GM19025 (cell line): ENCODE measurements at regions not wholly inside any gene's neighbourhood (a gene's known extent, or its start where the extent isn't known, plus 50 kb on each side); places are given as distances from the start of the nearest gene placed in this dataset.
A peak's percentile ranks its signal among the peaks of the same experiment; 100 is the strongest.

Experiments
- ATAC-seq: cut with Tn5 transposase; IDR thresholded peaks from one replicate; pipeline ENCODE4 v1.9.1; 2021; ENCODE audit warnings: mild to moderate bottlenecking, low read depth, moderate library complexity; ENCODE audit not compliant: unreplicated experiment

GRCh38 chr6:104134876-104135275 lies 724.8 kb downstream of the HACE1 start:
- no peak for ATAC-seq

DNA sequence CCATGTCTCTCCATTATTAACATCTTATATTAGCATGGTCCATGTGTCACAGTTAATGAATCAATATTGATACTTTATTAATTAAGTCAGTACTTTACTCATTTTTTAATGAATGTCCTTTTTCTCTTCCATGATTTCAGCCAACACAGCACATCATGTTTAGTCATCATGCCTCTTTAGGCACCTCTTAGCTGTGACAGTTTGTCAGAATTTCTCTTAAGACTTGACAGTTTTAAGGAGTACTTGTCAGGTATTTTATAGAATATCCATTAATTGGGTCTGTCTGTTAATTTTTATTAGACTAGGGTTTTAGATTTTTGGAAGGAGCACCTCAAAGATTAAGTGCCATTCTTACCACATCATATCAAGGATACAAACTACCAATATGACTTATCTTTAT lies 729.4 kb downstream of the HACE1 start:
- ATAC-seq: no peak

DNA sequence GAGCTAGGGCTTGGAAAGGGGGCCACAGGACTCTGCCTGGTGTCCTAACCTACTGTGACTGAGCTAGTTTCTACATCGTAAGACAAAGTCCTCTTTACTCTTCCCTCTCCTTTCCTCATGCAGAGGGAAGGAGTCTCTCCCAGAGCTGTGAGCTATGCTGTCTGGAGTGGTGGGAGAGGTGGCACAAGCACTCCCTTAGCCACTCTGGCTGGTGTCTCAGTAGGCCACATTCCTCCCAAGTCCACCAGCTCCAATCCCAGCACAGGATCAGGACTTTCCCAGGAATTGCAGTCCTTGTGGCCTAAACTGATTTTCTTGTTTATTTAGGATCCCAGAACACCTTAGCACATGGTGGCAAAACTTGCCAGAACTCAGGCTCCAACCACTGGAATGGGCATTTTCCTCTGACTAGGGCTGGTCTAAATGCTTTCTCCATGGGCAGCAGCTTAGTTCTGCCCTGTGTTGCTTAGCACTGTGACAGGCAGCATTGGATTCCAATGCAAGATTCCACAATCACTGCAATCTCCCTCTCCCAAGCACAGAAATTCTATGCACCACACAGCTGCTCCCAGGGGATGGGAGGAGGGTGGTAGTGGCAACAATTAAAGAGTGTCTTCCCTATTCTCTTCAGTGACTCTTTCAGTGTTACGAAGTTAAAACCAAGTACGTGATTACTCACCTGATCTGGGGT lies 733.3 kb downstream of the HACE1 start:
- ATAC-seq: no peak

GRCh38 chr6:104123227-104123626 lies 736.5 kb downstream of the HACE1 start:
- ATAC-seq: no peak

DNA sequence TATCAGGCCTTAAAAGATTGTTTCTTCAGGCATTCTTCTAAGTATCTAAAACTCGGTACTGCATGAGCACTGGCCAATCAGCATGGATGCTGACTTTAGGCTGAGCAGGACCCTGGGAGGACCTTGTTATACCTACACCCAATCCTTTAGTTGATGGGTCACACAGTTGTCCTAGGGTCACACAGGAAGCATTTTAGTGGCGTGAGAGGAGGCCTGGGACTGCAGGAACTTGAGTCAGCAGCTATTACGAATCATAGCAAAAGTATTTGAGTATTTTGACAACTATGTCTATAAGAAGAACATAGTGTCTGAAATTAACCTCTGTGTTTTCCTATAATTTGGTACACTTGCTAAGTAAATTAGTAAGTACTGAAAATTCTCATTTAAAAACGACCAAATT lies 741.4 kb downstream of the HACE1 start:
- no peak for ATAC-seq

- ATAC-seq: no peak
Observed at GRCh38 chr6:104109806-104110205, 749.9 kb downstream of the HACE1 start.

DNA sequence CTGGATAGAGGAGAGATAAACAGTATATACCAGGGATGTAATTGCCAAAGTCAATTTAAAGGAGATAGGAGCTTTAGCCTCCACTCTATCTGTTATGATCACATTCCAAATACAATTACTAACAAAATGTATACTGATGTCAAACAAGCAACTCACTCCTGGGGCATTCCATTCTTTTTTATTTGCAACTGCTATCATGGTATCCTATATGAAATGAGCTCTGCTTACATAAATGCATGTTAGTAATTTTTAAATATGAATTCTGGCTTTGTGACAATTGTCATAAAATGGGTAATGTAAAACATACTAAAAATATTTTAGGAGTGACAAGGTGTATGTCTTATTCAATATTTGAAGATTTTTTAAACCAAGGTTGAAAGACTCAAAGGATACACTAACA lies 751.1 kb downstream of the HACE1 start:
- no peak for ATAC-seq

GRCh38 chr6:104095661-104096416 lies 763.9 kb downstream of the HACE1 start:
- ATAC-seq: no peak

GRCh38 chr6:104087765-104088164 lies 772.0 kb downstream of the HACE1 start:
- peak; percentile 53 for ATAC-seq

GRCh38 chr6:104068281-104068680 lies 791.4 kb downstream of the HACE1 start:
- no peak for ATAC-seq

- ATAC-seq: no peak
Observed at GRCh38 chr6:104064876-104065275, 794.8 kb downstream of the HACE1 start.

DNA sequence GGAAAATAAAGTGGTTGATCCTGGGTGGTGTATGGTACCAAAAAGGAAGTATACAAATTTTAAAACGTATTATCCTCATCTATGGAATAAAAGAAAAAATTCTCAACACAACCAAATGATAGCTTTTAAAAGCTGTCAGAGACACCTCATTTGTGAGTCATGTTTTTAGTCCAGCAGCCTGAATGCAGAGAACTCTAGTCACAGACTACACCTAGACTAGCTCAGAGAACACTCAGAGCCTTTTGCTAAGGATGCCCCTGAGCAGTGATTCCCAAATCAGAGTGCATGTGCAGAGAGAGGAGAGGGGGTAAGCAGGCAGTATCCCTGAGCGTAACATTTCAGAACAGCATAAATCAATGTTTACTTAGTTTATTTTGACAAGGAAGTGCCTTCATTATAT lies 809.3 kb downstream of the HACE1 start:
- no peak for ATAC-seq

GRCh38 chr6:104046426-104046825 lies 813.3 kb downstream of the HACE1 start:
- no peak for ATAC-seq

DNA sequence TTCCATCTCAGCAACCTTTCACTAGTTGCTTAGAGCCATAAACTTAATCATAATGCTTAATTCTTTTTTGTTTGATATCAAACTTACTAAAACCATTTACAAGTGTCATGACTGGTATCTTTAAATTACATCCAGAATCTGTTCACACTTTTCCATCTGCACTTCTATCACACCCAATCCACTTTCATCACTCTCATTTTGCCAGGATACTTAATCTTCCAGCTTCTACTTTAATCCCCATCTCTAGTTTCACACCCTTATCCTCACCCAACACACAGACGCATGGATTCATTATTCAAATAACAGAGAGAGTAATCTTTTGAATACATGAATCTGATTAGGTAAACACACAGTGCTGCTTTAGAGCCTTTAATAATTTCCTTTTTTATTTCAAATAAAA lies 828.4 kb downstream of the HACE1 start:
- no peak for ATAC-seq

DNA sequence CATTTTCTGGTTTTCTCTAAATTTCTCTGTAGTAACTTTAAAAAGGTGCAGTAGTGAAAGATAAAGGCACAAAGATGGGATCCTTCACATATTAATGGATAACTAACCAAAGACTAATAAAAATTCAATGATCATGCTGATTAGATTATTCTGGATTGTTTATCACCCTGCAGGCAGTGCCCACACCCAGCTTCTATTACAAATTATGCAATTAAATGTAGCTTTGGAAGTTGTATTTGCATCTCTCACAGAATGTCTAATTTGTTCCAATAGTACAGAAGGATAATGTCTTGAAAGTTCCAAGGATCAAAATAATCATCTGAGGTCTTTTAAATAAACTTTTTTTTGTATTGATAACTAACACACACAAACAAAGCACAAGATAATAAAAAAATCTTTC lies 837.6 kb downstream of the HACE1 start:
- ATAC-seq: no peak

- no peak for ATAC-seq
Observed at GRCh38 chr6:104019075-104019753, 840.5 kb downstream of the HACE1 start.

DNA sequence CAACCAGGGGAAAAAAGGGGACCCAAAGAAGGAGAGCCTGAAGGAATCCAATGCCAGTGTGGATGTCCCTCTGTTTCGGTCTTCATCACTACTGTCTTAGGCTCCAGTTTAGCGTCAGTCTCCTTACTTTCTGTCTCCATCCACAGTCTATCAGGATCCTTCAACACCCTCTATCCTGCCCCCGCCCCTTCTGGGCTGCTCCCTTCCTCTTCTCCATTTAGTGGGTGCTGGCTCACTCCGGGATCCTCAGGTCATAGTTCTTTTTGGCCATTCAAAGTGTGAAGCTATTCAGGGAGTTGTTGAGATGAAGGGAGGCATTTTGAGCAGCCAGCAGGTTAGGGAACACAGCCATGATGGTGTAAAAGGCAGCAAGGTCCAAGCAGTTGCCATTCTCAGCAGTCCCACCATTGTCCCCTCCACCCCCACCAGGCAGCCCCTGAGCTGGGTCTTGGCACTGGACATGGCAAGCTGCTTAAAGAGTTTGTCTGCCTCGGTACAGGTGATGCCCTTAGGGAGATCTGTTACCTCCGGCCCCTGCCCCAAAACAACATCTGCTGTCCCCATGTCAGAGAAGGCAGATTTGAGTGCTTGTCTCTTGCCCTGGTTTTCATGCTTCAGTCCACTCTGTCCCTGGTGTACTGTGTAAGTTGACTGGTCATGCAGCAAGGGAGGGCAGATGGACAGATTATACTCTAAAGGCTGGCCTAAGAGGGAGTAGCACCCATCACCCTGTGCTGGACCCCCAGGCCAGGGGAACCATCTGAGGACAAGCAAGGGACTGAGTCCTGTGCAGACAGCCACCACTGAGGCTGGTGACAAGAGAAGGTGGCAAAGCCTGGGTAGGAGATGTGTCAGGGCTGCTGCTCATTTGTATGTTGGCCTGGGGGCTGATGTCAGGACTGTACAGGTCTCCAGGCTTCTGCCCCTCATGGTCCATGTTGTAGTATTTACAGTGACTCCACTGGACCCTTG lies 842.0 kb downstream of the HACE1 start:
- no peak for ATAC-seq

- no peak for ATAC-seq
Observed at GRCh38 chr6:104014163-104014959, 845.4 kb downstream of the HACE1 start.

- ATAC-seq: no peak
Observed at GRCh38 chr6:104013312-104013971, 846.3 kb downstream of the HACE1 start.
